Gastroesophageal sphincter (tissue), 4 donors: ENCODE measurements at regions not wholly inside any gene's neighbourhood (a gene's known extent, or its start where the extent isn't known, plus 50 kb on each side); places are given as distances from the start of the nearest gene placed in this dataset.
"Not testable (repeated sequence)": the region's sequence is repeated elsewhere in the genome, so short reads cannot be mapped to it uniquely, and the experiment has no call there.

Experiments
- ATAC-seq: fragments of 150-250 bp; one replicate; pipeline ENCODE4 v1.9.1; 2016; ENCODE audit warnings: mild to moderate bottlenecking, moderate library complexity
- H3K27ac ChIP-seq, 4 donors: fragments of 200-600 bp; sonication (generic) in 3 of 4; 1 replicate in 3 of 4; 2 replicates in 1 of 4; pipeline ENCODE4 v1.5.1; 2016 to 2019
- H3K27me3 ChIP-seq: fragments of 200-600 bp; sonication (generic); one replicate; pipeline ENCODE4 v1.5.1; 2019
- H3K36me3 ChIP-seq, 2 donors: fragments of 200-600 bp; sonication (generic); one replicate each; pipeline ENCODE4 v1.5.1; 2019; ENCODE audit warnings: control low read depth in 1 of 2
- H3K4me1 ChIP-seq, 3 donors: fragments of 200-600 bp; sonication (generic); 1 replicate in 2 of 3; 2 replicates in 1 of 3; pipeline ENCODE4 v1.5.1; 2016 to 2019; ENCODE audit warnings: control low read depth in 2 of 3
- H3K4me3 ChIP-seq, 2 donors: fragments of 200-600 bp; sonication (generic); one replicate each; pipeline ENCODE4 v1.5.1; 2019; ENCODE audit warnings: mild to moderate bottlenecking in 1 of 2, moderate library complexity in 1 of 2
- H3K9me3 ChIP-seq, 3 donors: fragments of 200-600 bp; sonication (generic); one replicate each; pipeline ENCODE4 v1.5.1; 2017 to 2019; ENCODE audit warnings: control low read depth in 2 of 3
- CTCF ChIP-seq, 4 experiments: fragments of 200-600 bp in 2 of 4; fragments of 450-650 bp in 2 of 4; sonication (generic) in 1 of 4; IDR thresholded peaks; one replicate each; pipeline ENCODE4 v1.5.1; 2017 to 2019; ENCODE audit warnings: antibody characterized with exemption in 4 of 4, mild to moderate bottlenecking in 2 of 4, moderate library complexity in 2 of 4
- EP300 ChIP-seq: sonication (generic); formaldehyde crosslinking; IDR thresholded peaks from one replicate; pipeline ENCODE4 v1.6.1; 2017; ENCODE audit warnings: antibody characterized with exemption, mild to moderate bottlenecking
- POLR2A ChIP-seq, 2 donors: fragments of 450-650 bp; IDR thresholded peaks; one replicate each; pipeline ENCODE4 v1.6.1; 2017; ENCODE audit warnings: antibody characterized with exemption in 2 of 2, mild to moderate bottlenecking in 2 of 2, moderate library complexity in 1 of 2
- POLR2AphosphoS5 ChIP-seq: sonication (generic); formaldehyde crosslinking; IDR thresholded peaks from one replicate; pipeline ENCODE4 v1.6.1; 2017; ENCODE audit warnings: antibody characterized with exemption
- whole genome bisulfite sequencing, 2 donors: methylation state at CpG; one replicate each; pipeline ENCODE4 v1.1.5; 2018; ENCODE audit warnings: low coverage in 1 of 2; 5-methylcytosine and 5-hydroxymethylcytosine counted together

- no peak overlapping the region for H3K27ac ChIP-seq
- TF ChIP-seq EP300 (no peak), POLR2AphosphoS5 (no peak), CTCF (IDR thresholded peaks at IDR 0.05) (no peak), POLR2A (IDR thresholded peaks at IDR 0.05) (no peak)
- peaks cover 0 to 32% (median 0%) of the 10 kb centered on the region in 3 donors for H3K4me1 ChIP-seq
- ATAC-seq: no peak
- no peaks in the 10 kb centered on the region for H3K9me3 ChIP-seq
- WGBS, 2 donors: 62 to 68% methylated on average over 3 of the region's 3 CpGs
- H3K27me3 ChIP-seq: no peaks in the 10 kb centered on the region
- no peaks in the 10 kb centered on the region for H3K36me3 ChIP-seq
- no peak overlapping the region for H3K4me3 ChIP-seq
Measured at GRCh38 chr10:9560976-9561375, 1456.7 kb upstream of the CELF2 start.

DNA sequence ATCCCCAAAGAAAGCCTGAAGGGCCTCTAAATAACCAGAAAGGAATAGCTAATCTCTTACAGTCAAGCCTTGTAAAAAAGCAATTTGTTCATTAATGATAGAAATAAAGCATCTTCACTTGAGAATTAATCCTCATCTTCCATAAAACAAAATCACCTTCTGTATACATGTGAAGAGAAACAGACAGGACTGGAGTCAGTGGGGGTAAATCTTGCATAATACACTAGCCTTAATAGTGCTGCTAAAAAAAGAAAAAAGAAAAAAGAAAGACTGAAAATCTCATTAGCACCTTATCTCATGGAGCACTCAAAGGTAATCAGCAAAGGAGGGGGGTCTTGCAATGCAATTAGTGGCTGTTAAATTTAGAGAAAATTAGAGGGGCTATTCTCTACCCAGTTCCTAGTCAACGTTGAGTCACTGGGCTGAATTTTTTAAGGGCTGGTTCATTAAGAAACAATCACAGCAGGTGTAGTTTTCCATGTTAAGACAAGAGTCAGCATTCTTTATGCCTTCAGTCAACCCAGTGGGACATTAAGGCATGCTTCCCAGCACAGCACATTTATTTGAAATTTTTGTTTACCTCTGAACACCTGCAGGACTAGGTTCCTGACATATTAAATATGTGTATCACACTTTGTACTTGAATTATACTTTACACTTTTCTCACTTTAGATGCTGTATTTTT lies 1455.7 kb upstream of the CELF2 start:
- ATAC-seq: no peak
- Histone ChIP-seq H3K27ac (peak overlapping the region in 1 of 4 donors; percentile 30), H3K27me3 (no peaks in the 10 kb centered on the region), H3K36me3 (no peaks in the 10 kb centered on the region), H3K4me1 (peaks cover 0 to 22% (median 0%) of the 10 kb centered on the region in 3 donors), H3K9me3 (no peaks in the 10 kb centered on the region), H3K4me3 (no peak overlapping the region)
- 0 to 10% methylated on average over 1 of the region's 1 CpG for WGBS, 2 donors
- TF ChIP-seq CTCF (IDR thresholded peaks at IDR 0.05): no peak
- TF ChIP-seq POLR2A (IDR thresholded peaks at IDR 0.05): no peak
- TF ChIP-seq POLR2AphosphoS5: no peak
- no peak for TF ChIP-seq EP300

GRCh38 chr10:9577746-9578145 lies 1439.9 kb upstream of the CELF2 start:
- H3K4me3 ChIP-seq: no peak overlapping the region
- peaks cover 0 to 6% (median 0%) of the 10 kb centered on the region in 3 donors for H3K9me3 ChIP-seq
- no peaks in the 10 kb centered on the region for H3K36me3 ChIP-seq
- WGBS, 2 donors: 35 to 64% methylated on average over 1 of the region's 1 CpG
- peaks cover 0 to 6% (median 0%) of the 10 kb centered on the region in 3 donors for H3K4me1 ChIP-seq
- ATAC-seq: no peak
- no peak overlapping the region for H3K27ac ChIP-seq
- H3K27me3 ChIP-seq: no peaks in the 10 kb centered on the region
- TF ChIP-seq POLR2AphosphoS5: peak; percentile 7
- no peak for TF ChIP-seq EP300

- Histone ChIP-seq H3K9me3 (peaks cover 0 to 6% (median 0%) of the 10 kb centered on the region in 3 donors), H3K4me1 (peaks cover 0 to 6% (median 0%) of the 10 kb centered on the region in 3 donors), H3K27ac (peak overlapping the region in 2 of 4 donors; percentile 11 to 36), H3K27me3 (no peaks in the 10 kb centered on the region), H3K36me3 (no peaks in the 10 kb centered on the region), H3K4me3 (no peak overlapping the region)
- ATAC-seq: no peak
- WGBS, 2 donors: 36 to 42% methylated on average over 3 of the region's 3 CpGs
- TF ChIP-seq CTCF (IDR thresholded peaks at IDR 0.05): no peak
- TF ChIP-seq POLR2AphosphoS5: no peak
- no peak for TF ChIP-seq POLR2A (IDR thresholded peaks at IDR 0.05)
- no peak for TF ChIP-seq EP300
Measured at GRCh38 chr10:9579110-9579705, 1438.5 kb upstream of the CELF2 start.

- WGBS, 2 donors: 80 to 100% methylated on average over 1 of the region's 1 CpG
- H3K9me3 ChIP-seq, H3K36me3 ChIP-seq, H3K27me3 ChIP-seq, ATAC-seq, H3K4me1 ChIP-seq, H3K4me3 ChIP-seq, H3K27ac ChIP-seq: not testable (repeated sequence)
Measured at GRCh38 chr10:9582803-9583202, 1434.9 kb upstream of the CELF2 start.
